ENCODE measurements at regions not wholly inside any gene's neighbourhood (a gene's known extent, or its start where the extent isn't known, plus 50 kb on each side); places are given as distances from the start of the nearest gene placed in this dataset.

GRCh38 chr4:129974730-129975129 is 878.8 kb downstream of the C4orf33 start:
- Mint-ChIP-seq H3K36me3 (no peaks in the 10 kb centered on the region), H3K27me3 (ENCODE audit: low read depth) (no peaks in the 10 kb centered on the region), H3K27ac (no peak overlapping the region), H3K4me1 (peaks cover 7% of the 10 kb centered on the region), H3K9me3 (peaks cover 4% of the 10 kb centered on the region), H3K4me3 (no peak overlapping the region)
- no peak for DNase-seq (ENCODE audit: low spot score in 2 of 2, unreplicated experiment in 2 of 2)
- TF ChIP-seq, protein P1, sequence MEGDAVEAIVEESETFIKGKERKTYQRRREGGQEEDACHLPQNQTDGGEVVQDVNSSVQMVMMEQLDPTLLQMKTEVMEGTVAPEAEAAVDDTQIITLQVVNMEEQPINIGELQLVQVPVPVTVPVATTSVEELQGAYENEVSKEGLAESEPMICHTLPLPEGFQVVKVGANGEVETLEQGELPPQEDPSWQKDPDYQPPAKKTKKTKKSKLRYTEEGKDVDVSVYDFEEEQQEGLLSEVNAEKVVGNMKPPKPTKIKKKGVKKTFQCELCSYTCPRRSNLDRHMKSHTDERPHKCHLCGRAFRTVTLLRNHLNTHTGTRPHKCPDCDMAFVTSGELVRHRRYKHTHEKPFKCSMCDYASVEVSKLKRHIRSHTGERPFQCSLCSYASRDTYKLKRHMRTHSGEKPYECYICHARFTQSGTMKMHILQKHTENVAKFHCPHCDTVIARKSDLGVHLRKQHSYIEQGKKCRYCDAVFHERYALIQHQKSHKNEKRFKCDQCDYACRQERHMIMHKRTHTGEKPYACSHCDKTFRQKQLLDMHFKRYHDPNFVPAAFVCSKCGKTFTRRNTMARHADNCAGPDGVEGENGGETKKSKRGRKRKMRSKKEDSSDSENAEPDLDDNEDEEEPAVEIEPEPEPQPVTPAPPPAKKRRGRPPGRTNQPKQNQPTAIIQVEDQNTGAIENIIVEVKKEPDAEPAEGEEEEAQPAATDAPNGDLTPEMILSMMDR (IDR thresholded peaks at IDR 0.05; ENCODE audit: unreplicated experiment), result no peak

DNA sequence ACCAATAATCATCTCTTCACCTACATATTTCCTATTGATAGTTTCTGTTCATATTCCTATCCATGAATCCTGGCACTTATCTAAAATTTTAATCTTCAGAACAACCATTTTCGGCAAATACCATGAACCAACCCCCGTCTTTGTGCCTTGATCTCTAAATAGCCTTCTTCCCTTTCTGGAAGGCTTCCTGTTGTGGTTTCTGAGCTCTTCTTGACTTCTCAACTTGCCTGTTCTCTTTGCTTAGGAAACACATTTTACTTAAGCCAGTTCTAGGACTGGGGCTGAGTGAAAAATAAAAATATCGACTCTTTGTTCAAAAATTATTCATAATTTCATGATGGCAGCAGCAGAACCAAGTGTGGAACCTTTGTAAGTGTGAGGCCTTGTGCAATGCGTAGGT is 882.4 kb downstream of the C4orf33 start:
- Mint-ChIP-seq H3K36me3 (no peaks in the 10 kb centered on the region), H3K4me1 (peaks cover 12% of the 10 kb centered on the region), H3K4me3 (no peak overlapping the region), H3K9me3 (peaks cover 4% of the 10 kb centered on the region), H3K27me3 (ENCODE audit: low read depth) (no peaks in the 10 kb centered on the region), H3K27ac (no peak overlapping the region)
- TF ChIP-seq, protein P1 (IDR thresholded peaks at IDR 0.05; ENCODE audit: unreplicated experiment), result no peak
- DNase-seq (ENCODE audit: low spot score in 2 of 2, unreplicated experiment in 2 of 2), result no peak

DNA sequence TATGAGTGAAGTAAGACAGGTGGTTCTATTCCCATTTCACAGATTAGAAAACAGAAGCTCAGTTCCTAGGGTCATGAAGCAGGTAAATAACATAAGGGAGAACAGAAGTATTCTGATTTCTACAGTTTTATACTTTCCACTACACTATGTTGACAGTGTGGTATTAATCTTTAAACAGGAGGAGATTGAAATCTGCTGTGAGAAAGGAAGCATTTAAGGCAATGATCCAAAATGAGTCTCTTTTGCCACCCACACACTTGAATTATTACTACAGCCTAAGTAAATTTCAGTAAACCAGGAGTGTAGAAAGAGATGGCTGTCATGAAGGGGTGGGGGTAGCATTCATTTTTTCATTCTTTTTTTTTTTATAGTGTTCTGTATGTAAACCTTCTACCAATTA is 893.0 kb downstream of the C4orf33 start:
- no peaks in the 10 kb centered on the region for H3K9me3 Mint-ChIP-seq
- H3K4me1 Mint-ChIP-seq, result no peaks in the 10 kb centered on the region
- no peak for DNase-seq (ENCODE audit: low spot score in 2 of 2, unreplicated experiment in 2 of 2)
- H3K36me3 Mint-ChIP-seq, result no peaks in the 10 kb centered on the region
- H3K27me3 Mint-ChIP-seq (ENCODE audit: low read depth), result no peaks in the 10 kb centered on the region
- H3K4me3 Mint-ChIP-seq, result no peak overlapping the region
- H3K27ac Mint-ChIP-seq, result no peak overlapping the region
- TF ChIP-seq, protein P1 (IDR thresholded peaks at IDR 0.05; ENCODE audit: unreplicated experiment), result no peak

DNA sequence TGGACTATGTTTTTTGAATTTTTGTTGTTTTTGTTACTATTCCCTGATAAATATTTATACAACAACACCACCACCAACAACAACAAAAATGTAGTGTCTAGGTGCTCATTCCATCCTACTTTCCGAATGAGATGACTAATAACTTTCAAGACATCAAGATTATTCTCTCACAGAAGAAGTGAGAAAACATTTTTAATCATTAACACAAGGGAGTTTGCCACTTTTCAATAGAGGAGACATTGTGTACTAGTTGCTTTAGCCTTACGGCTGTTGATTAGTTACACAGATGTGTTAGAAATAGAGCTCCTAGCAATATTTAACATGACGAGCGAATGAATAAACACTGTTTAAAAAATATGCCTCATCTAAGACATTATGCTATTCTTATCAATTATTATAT is 898.8 kb downstream of the C4orf33 start:
- no peak overlapping the region for H3K4me3 Mint-ChIP-seq
- H3K9me3 Mint-ChIP-seq, result peaks cover 4% of the 10 kb centered on the region
- no peaks in the 10 kb centered on the region for H3K27me3 Mint-ChIP-seq (ENCODE audit: low read depth)
- TF ChIP-seq, protein P1 (IDR thresholded peaks at IDR 0.05; ENCODE audit: unreplicated experiment), result no peak
- no peaks in the 10 kb centered on the region for H3K36me3 Mint-ChIP-seq
- DNase-seq (ENCODE audit: low spot score in 2 of 2, unreplicated experiment in 2 of 2), result no peak
- no peak overlapping the region for H3K27ac Mint-ChIP-seq
- no peaks in the 10 kb centered on the region for H3K4me1 Mint-ChIP-seq

- Mint-ChIP-seq H3K4me1 (no peaks in the 10 kb centered on the region), H3K9me3 (peaks cover 15% of the 10 kb centered on the region), H3K27ac (no peak overlapping the region), H3K27me3 (ENCODE audit: low read depth) (no peaks in the 10 kb centered on the region), H3K4me3 (no peak overlapping the region), H3K36me3 (no peaks in the 10 kb centered on the region)
- no peak for DNase-seq (ENCODE audit: low spot score in 2 of 2, unreplicated experiment in 2 of 2)
- TF ChIP-seq, protein P1 (IDR thresholded peaks at IDR 0.05; ENCODE audit: unreplicated experiment), result no peak
These were observed 902.6 kb downstream of the C4orf33 start for GRCh38 chr4:129998436-129999150.
